HFFc6 (cell line): ENCODE measurements at regions not wholly inside any gene's neighbourhood (a gene's known extent, or its start where the extent isn't known, plus 50 kb on each side); places are given as distances from the start of the nearest gene placed in this dataset.
"Not testable (repeated sequence)": the region's sequence is repeated elsewhere in the genome, so short reads cannot be mapped to it uniquely, and the experiment has no call there.

Experiments used
- DNase-seq: peaks from one replicate; pipeline ENCODE4 v3.0.0-alpha.2; 2018
- H3K27ac Mint-ChIP-seq: 2 replicates; pipeline ENCODE4 v1.8.0; 2020; ENCODE audit warnings: mild to moderate bottlenecking, mixed read lengths
- H3K27me3 Mint-ChIP-seq: 2 replicates; pipeline ENCODE4 v1.8.0; 2021; ENCODE audit warnings: mild to moderate bottlenecking, moderate library complexity, mixed read lengths; ENCODE audit not compliant: insufficient read depth
- H3K36me3 Mint-ChIP-seq: 2 replicates; pipeline ENCODE4 v1.8.0; 2021; ENCODE audit warnings: low read depth, mixed read lengths
- H3K4me1 Mint-ChIP-seq: 2 replicates; pipeline ENCODE4 v1.8.0; 2020; ENCODE audit warnings: low read depth, mixed read lengths
- H3K4me3 Mint-ChIP-seq: 2 replicates; pipeline ENCODE4 v1.8.0; 2020; ENCODE audit warnings: mild to moderate bottlenecking, moderate library complexity, mixed read lengths
- H3K9me3 Mint-ChIP-seq: 2 replicates; pipeline ENCODE4 v1.8.0; 2020; ENCODE audit warnings: mild to moderate bottlenecking, mixed read lengths

DNA sequence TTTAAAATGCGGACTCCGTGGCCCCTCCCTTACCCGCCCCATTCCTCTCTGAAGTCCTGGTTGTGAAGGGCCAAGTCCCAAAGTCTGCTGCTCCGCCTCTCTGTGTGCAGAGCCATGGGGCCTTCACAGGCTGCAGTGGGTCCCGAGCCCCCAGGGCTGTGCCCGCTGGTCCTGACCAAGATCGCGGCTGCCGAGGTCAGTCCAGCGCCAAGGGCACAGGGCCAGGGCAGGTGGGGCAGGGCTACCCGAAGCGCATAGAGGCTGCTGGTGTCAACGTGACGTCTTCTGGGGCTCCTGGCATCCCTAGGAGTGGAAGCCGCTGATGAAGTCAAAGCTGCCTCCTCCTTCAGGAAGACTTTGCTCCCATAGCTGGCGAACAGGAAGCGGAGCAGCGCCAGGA lies 858.8 kb downstream of the TUBA3C start:
- not testable (repeated sequence) for DNase-seq, H3K9me3 Mint-ChIP-seq, H3K27ac Mint-ChIP-seq, H3K36me3 Mint-ChIP-seq, H3K4me1 Mint-ChIP-seq, H3K27me3 Mint-ChIP-seq, H3K4me3 Mint-ChIP-seq

DNA sequence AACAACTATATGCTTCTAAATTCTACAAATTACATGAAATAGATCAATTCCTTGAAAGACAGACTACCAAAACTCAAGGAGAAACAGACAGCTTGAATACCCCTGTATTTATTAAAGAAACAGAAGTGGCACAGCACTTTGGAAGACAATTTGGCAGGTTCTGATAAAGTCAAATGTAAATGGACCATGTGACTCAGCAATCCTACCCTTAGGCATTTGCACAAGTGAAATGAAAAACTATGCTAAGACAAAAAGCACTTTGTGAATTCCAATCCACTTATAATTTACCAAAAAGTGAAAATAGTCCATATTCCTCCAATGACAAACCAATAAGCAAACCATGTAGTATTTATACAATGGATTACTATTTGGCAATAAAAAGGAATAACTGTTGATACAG lies 862.0 kb downstream of the TUBA3C start:
- not testable (repeated sequence) for H3K4me3 Mint-ChIP-seq, H3K27ac Mint-ChIP-seq, H3K36me3 Mint-ChIP-seq, H3K4me1 Mint-ChIP-seq, H3K9me3 Mint-ChIP-seq, H3K27me3 Mint-ChIP-seq, DNase-seq

DNA sequence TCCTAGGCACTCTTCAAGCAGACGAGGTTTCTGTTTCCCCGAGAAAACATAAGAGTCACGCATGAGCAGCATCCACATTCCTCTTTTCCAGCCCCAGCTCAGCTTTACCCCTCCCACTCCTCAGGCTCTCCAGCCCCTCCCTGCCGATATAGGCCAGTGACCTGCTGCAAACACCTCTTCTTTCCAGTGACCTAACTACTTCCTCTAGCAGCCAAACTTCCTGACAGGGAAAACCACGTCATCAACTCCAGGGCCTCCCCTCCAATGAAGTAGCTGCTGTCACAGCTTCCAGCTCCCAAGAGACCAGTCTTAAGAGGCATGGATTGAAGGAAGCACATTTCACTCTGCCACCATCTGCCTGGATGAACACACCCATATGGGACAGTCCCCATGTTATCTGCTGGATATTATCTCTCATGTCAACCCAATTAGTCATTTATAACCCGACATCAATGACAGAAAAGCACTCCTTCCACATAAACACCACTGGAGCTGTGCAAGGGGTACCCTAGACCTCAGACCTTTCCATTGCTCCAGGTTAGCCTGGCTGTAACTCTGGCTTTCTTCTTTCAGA lies 878.3 kb downstream of the TUBA3C start:
- not testable (repeated sequence) for DNase-seq, H3K4me1 Mint-ChIP-seq, H3K9me3 Mint-ChIP-seq, H3K27ac Mint-ChIP-seq, H3K36me3 Mint-ChIP-seq, H3K27me3 Mint-ChIP-seq, H3K4me3 Mint-ChIP-seq

DNA sequence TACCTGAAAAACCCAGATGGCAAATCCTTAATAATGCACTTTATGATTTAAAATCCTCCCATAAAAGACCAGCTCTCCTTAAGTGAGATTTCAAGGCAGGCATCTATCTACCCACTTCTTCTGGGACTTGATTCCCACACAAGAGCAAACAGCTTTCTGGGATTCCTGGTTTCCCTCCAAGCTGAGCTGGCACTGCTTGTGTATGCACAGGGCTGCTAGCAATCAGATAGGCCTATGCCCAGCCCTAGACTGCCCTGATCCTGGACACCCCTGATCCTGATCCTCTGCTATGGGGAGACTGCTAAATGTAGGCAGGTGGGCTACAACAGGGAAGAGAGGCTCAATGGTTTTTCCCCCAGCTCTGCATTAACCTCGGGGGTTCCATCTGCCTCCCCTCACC lies 880.7 kb downstream of the TUBA3C start:
- H3K4me1 Mint-ChIP-seq, H3K9me3 Mint-ChIP-seq, H3K4me3 Mint-ChIP-seq, H3K27me3 Mint-ChIP-seq, DNase-seq, H3K36me3 Mint-ChIP-seq, H3K27ac Mint-ChIP-seq: not testable (repeated sequence)

DNA sequence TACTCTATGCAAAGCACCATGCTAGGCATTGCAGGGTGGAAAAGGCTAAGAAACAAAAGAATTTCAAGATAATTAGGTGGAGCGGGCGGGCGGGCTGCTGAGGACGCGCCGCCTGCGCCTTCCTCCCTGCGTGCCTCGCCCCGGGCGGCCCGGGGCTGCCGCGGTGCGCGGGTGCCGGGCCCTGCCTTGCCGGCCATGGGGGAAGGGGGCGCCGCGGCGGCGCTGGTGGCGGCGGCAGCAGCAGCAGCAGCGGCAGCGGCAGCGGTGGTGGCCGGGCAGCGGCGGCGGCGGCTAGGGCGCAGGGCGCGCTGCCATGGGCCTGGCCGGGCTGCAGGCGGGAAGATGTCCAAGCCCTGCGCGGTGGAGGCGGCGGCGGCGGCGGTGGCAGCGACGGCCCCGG lies 884.3 kb downstream of the TUBA3C start:
- not testable (repeated sequence) for DNase-seq, H3K27ac Mint-ChIP-seq, H3K4me1 Mint-ChIP-seq, H3K4me3 Mint-ChIP-seq, H3K36me3 Mint-ChIP-seq, H3K9me3 Mint-ChIP-seq, H3K27me3 Mint-ChIP-seq

DNA sequence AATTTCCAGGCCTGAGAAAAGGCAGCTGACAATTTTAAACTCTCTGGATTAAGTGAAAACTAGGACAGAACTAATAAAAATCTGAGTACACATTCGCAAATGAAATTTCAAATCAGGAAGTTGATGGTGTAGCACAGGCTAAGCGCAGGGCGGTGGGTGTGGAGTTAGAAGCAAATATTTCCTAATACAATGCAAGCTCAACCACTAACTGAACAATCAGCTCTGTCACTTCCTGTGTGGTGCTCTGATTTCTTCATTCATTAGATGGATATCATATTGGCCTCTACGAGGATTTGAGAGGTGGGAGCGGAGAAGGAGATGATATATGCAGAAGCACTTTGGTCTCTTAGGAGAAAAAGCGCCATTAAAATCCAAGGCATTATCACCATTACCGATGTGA lies 885.0 kb downstream of the TUBA3C start:
- H3K27me3 Mint-ChIP-seq, H3K36me3 Mint-ChIP-seq, H3K4me1 Mint-ChIP-seq, H3K4me3 Mint-ChIP-seq, H3K9me3 Mint-ChIP-seq, H3K27ac Mint-ChIP-seq, DNase-seq: not testable (repeated sequence)

DNA sequence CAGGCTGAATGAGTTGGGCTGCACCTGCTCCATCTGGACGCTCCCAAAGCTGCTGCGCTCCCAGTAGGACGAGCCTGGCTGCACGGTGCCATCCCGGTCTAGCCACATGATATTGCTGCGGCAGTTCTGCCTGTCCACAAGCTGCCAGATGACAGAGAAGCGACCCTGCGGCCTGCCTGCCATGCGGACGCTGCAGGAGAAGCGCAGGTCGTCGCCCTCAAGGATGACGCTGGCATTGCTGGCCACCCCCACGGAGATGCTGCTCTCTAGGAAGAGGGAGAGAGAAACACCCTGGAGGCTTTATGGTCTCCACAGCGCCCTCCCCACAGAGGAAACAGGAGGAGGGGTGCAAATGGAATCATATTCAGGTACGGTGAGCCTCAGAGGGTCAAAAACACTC lies 887.3 kb downstream of the TUBA3C start:
- H3K36me3 Mint-ChIP-seq, DNase-seq, H3K4me3 Mint-ChIP-seq, H3K27me3 Mint-ChIP-seq, H3K27ac Mint-ChIP-seq, H3K9me3 Mint-ChIP-seq, H3K4me1 Mint-ChIP-seq: not testable (repeated sequence)

DNA sequence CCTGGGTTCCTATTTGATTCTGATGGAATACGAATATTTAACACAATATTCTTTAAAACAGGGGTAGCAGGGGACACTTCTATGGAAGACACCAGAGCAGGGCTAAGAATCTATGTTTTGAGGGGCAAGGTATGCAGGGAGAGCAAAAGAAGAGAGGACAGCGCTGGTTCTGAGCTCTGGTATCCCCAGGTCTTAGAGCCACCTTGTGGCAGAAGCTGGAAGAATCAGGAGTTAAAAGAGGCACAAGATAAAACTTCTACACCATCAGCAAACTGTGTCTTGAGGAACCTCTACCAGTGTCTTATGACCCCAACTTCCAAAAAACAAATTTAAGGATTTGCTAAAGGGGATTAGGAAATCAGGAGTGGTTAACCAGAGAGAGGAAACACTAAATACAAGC lies 894.8 kb downstream of the TUBA3C start:
- not testable (repeated sequence) for H3K4me3 Mint-ChIP-seq, DNase-seq, H3K36me3 Mint-ChIP-seq, H3K27ac Mint-ChIP-seq, H3K9me3 Mint-ChIP-seq, H3K27me3 Mint-ChIP-seq, H3K4me1 Mint-ChIP-seq

DNA sequence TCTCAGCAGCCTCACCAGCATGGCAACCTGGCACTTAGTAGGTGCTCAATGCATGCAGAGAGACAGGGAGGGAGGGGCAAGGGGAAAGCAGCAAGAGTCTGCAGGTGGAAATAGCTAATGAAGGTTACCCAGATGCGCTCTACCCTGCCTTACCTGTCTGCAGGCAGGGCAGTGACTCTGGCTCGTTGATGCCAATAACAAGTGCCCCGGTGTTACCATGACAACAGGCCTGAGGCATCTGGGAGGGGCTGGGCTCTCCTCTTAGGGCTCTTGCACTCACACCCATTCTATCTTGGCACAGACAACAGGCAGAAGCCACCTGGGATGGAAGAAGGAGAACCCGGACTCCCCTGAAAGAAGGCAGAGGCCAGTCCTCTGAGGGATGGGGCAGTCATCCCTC lies 896.0 kb downstream of the TUBA3C start:
- not testable (repeated sequence) for H3K27me3 Mint-ChIP-seq, H3K36me3 Mint-ChIP-seq, H3K4me1 Mint-ChIP-seq, H3K4me3 Mint-ChIP-seq, DNase-seq, H3K9me3 Mint-ChIP-seq, H3K27ac Mint-ChIP-seq

DNA sequence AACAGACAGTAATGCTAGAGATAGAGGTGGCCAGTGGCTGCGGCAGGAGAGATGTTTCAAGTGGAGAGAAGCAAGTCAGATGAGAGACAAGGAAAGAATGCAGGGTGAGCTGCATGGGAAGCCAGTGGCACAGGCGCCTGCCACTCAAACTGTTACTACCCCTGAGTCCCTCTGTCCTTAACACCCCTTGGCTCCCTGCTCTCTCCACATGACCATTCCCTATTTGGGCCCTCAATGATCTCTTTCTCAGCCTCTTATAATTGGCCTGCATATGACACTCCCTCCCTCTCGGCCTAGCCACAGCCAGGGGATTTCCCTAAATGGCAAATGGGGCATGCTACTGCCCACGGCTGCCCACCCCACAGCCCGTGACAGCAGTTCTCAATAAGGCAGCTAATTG lies 897.6 kb downstream of the TUBA3C start:
- H3K4me1 Mint-ChIP-seq, DNase-seq, H3K4me3 Mint-ChIP-seq, H3K27me3 Mint-ChIP-seq, H3K9me3 Mint-ChIP-seq, H3K36me3 Mint-ChIP-seq, H3K27ac Mint-ChIP-seq: not testable (repeated sequence)

DNA sequence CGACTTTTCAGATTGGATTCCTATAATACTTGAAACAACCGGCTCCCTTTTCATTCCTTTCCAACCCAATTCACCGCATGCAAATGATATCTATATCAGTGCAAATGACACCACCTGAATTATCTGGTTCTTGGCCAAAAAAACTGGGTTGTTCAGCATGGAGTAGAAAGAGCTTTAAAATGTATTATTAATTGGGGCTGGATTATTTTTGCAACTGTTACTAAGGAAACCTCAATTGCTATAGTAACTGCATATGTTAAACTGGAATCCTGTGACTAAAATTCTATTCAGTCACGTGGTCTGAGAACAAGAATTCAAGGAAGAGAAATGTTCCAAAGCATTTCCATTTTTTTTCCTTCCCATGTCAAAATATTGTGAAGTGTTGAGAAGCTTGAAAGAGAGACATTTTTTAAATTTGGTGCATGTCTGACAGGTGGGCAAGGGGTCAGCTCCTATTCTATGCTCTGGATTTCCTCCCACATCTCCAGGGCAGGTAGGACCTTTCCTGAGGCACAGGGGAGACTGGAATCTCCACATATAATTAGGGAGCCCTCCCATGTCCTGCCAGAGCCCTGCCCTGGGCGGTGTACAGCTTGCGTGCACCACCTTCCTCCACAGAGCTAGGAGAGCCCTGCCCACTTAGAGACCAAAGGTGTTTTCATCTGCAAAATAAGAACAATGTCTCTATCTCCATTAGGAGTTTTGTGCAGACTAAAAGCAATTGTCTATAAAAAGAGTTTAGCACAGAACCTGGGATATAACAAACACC lies 899.6 kb downstream of the TUBA3C start:
- H3K27ac Mint-ChIP-seq, H3K4me3 Mint-ChIP-seq, DNase-seq, H3K36me3 Mint-ChIP-seq, H3K4me1 Mint-ChIP-seq, H3K27me3 Mint-ChIP-seq, H3K9me3 Mint-ChIP-seq: not testable (repeated sequence)

DNA sequence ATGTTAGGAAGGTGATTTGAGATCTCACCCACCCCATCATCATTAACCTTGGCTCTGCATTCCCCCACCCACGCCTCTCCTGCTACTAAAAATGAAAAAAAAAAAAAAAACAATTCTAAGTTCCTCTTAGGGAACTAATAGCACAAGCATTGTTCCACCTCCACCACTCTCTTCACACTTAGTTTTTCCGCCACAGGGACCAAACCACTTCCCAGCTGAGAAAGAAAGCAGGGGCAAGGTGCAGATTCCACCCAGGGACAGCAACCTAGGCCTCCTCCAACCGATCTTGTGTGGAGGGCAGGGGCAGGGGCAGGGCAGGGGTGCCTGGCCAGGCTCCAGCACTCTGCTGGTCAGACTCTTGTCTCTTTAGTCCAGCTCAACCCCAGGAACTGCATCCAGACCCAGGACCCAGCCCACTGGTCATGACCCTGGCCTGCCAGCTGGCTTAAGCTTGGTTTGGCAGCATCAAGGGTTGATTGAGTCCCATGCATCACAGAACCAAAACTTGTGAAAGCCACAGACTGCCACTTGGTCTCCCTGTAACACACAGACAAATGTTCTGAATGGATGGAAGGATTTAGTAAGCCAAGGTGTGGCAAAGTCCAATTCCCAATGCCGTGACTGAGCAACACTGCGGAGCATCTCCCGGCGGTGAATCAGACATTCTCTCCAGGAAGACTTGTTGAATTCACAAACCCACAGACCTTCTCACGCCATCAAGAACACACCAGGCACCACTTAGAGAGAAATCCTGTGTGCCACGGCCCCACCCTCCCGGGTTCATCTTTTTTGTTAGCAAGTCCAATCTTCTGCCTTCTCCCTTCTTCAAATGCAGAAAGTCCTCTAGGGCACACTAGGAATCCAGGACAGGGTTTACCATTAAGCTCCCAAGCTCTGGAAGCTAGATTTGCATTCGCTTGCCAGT lies 900.5 kb downstream of the TUBA3C start:
- not testable (repeated sequence) for H3K27ac Mint-ChIP-seq, H3K4me1 Mint-ChIP-seq, H3K27me3 Mint-ChIP-seq, H3K36me3 Mint-ChIP-seq, H3K9me3 Mint-ChIP-seq, H3K4me3 Mint-ChIP-seq, DNase-seq

DNA sequence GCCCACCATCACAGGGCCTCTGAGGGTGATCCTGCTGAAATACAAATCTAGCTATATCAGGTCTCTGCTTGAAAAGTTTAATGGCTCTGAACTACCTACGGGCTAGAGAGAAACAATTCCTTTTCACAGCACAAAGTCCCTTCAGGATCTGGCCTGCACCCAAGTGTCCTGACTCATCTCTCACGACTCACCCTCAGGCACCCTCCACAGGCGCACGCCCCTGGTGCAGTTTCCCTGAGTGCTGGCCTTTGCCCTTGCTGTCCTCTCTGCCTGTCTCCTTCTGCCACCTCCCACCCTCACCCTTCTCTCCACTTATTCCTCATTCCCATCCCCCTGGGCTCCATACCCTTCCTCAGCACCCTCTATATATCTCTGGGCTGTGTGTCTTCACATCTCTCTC lies 901.7 kb downstream of the TUBA3C start:
- not testable (repeated sequence) for H3K27ac Mint-ChIP-seq, H3K27me3 Mint-ChIP-seq, DNase-seq, H3K36me3 Mint-ChIP-seq, H3K9me3 Mint-ChIP-seq, H3K4me1 Mint-ChIP-seq, H3K4me3 Mint-ChIP-seq

DNA sequence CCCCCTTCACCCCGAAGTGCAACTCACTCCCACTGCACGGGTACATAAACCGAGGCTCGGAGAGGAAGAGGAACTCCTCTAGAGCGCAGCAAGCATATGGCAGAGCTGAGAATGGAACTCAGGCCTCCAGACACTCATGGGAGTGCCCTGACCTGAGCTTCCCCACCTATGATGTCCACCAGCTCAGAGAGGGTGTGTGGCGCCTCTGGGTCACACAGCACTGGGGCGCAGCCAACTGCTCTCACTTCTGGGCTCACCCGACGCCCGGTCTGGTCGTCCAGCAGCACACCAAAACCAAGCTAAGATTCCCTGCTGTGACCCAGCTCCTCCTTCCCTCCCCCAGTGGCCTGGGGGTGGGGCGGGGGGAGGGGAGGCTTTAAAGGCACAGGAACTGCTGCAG lies 904.3 kb downstream of the TUBA3C start:
- DNase-seq, H3K9me3 Mint-ChIP-seq, H3K4me1 Mint-ChIP-seq, H3K36me3 Mint-ChIP-seq, H3K27me3 Mint-ChIP-seq, H3K4me3 Mint-ChIP-seq, H3K27ac Mint-ChIP-seq: not testable (repeated sequence)
